HepG2 (cell line): ENCODE measurements at regions not wholly inside any gene's neighbourhood (a gene's known extent, or its start where the extent isn't known, plus 50 kb on each side); places are given as distances from the start of the nearest gene placed in this dataset.

ENCODE experiments used
- ATF7 ChIP-seq, 2 experiments: fragments of 450-650 bp in 1 of 2; sonication (generic) in 1 of 2; formaldehyde crosslinking in 1 of 2; IDR thresholded peaks; 2 replicates each; pipeline versions ENCODE4 v1.4.0 to v1.6.1; 2016 to 2020; ENCODE audit warnings: antibody characterized with exemption in 1 of 2, mild to moderate bottlenecking in 1 of 2, missing genetic modification reagents in 1 of 2
- ETV6 ChIP-seq: sonication (generic); formaldehyde crosslinking; conservative IDR thresholded peaks from 2 replicates; pipeline ENCODE4 v1.4.0; 2020; ENCODE audit warnings: missing genetic modification reagents
- HDAC2 ChIP-seq: sonication (generic); formaldehyde crosslinking; IDR thresholded peaks from 2 replicates; pipeline ENCODE4 v1.4.0; 2020; ENCODE audit warnings: missing genetic modification reagents
- HOXA7 ChIP-seq: sonication (generic); formaldehyde crosslinking; IDR thresholded peaks from 2 replicates; pipeline ENCODE4 v1.8.1; 2022; ENCODE audit warnings: mild to moderate bottlenecking, missing genetic modification reagents, moderate library complexity
- IRF1 ChIP-seq: sonication (generic); formaldehyde crosslinking; IDR thresholded peaks from 2 replicates; pipeline ENCODE4 v1.4.0; 2020; ENCODE audit warnings: low read depth, mild to moderate bottlenecking, missing genetic modification reagents
- MZF1 ChIP-seq: sonication (generic); formaldehyde crosslinking; IDR thresholded peaks from 2 replicates; pipeline ENCODE4 v1.8.1; 2023; ENCODE audit warnings: mild to moderate bottlenecking, missing genetic modification reagents, borderline replicate concordance
- POGK ChIP-seq: sonication (generic); formaldehyde crosslinking; conservative IDR thresholded peaks from 2 replicates; pipeline ENCODE4 v1.8.0; 2022; ENCODE audit warnings: mild to moderate bottlenecking, moderate library complexity, missing genetic modification reagents
- TEAD2 ChIP-seq: sonication (generic); formaldehyde crosslinking; IDR thresholded peaks from 2 replicates; pipeline ENCODE4 v1.9.0; 2021; ENCODE audit warnings: missing genetic modification reagents
- ZFX ChIP-seq: sonication (generic); formaldehyde crosslinking; IDR thresholded peaks from 2 replicates; pipeline ENCODE4 v1.4.0; 2020; ENCODE audit warnings: mild to moderate bottlenecking, low read depth, missing genetic modification reagents, moderate library complexity
- ZNF605 ChIP-seq: sonication (generic); formaldehyde crosslinking; IDR thresholded peaks from 2 replicates; pipeline ENCODE4 v1.8.0; 2022; ENCODE audit warnings: mild to moderate bottlenecking, missing genetic modification reagents
- ZNF781 ChIP-seq: sonication (generic); formaldehyde crosslinking; IDR thresholded peaks from 2 replicates; pipeline ENCODE4 v1.5.1; 2020; ENCODE audit warnings: borderline replicate concordance, mild to moderate bottlenecking, missing genetic modification reagents; ENCODE audit errors: not compliant biosample characterization
- TF ChIP-seq, protein P1 (sequence below): fragments of 450-650 bp; IDR thresholded peaks from 2 replicates; pipeline ENCODE4 v1.6.1; 2017
- TF ChIP-seq, protein P2 (sequence below): sonication (generic); formaldehyde crosslinking; IDR thresholded peaks from 2 replicates; pipeline ENCODE4 v1.5.0; 2020; ENCODE audit warnings: mild to moderate bottlenecking, missing genetic modification reagents, moderate library complexity

- no peak for TF ChIP-seq POGK (CRISPR knock-in tag)
- no peak for TF ChIP-seq IRF1 (CRISPR knock-in tag)
- no peak for TF ChIP-seq ZFX (CRISPR knock-in tag)
- no peak for TF ChIP-seq ZNF781 (CRISPR knock-in tag)
- TF ChIP-seq, protein P1, sequence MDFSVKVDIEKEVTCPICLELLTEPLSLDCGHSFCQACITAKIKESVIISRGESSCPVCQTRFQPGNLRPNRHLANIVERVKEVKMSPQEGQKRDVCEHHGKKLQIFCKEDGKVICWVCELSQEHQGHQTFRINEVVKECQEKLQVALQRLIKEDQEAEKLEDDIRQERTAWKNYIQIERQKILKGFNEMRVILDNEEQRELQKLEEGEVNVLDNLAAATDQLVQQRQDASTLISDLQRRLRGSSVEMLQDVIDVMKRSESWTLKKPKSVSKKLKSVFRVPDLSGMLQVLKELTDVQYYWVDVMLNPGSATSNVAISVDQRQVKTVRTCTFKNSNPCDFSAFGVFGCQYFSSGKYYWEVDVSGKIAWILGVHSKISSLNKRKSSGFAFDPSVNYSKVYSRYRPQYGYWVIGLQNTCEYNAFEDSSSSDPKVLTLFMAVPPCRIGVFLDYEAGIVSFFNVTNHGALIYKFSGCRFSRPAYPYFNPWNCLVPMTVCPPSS, result no peak
- TF ChIP-seq HOXA7 (CRISPR knock-in tag), result no peak
- TF ChIP-seq MZF1 (CRISPR knock-in tag), result no peak
- TF ChIP-seq, protein P2, sequence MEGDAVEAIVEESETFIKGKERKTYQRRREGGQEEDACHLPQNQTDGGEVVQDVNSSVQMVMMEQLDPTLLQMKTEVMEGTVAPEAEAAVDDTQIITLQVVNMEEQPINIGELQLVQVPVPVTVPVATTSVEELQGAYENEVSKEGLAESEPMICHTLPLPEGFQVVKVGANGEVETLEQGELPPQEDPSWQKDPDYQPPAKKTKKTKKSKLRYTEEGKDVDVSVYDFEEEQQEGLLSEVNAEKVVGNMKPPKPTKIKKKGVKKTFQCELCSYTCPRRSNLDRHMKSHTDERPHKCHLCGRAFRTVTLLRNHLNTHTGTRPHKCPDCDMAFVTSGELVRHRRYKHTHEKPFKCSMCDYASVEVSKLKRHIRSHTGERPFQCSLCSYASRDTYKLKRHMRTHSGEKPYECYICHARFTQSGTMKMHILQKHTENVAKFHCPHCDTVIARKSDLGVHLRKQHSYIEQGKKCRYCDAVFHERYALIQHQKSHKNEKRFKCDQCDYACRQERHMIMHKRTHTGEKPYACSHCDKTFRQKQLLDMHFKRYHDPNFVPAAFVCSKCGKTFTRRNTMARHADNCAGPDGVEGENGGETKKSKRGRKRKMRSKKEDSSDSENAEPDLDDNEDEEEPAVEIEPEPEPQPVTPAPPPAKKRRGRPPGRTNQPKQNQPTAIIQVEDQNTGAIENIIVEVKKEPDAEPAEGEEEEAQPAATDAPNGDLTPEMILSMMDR (CRISPR knock-in tag), result no peak
- no peak for TF ChIP-seq TEAD2 (CRISPR knock-in tag)
- TF ChIP-seq HDAC2 (CRISPR knock-in tag), result no peak
- TF ChIP-seq ATF7 (IDR thresholded peaks at IDR 0.05), result no peak
- no peak for TF ChIP-seq ATF7 (CRISPR knock-in tag; IDR thresholded peaks at IDR 0.05)
- no peak for TF ChIP-seq ZNF605 (CRISPR knock-in tag)
- no peak for TF ChIP-seq ETV6
Measured at GRCh38 chr12:20120403-20120725, 248.0 kb upstream of the PDE3A start.
